Activated CD4-positive, alpha-beta T cell treated with anti-CD3 and anti-CD28 coated beads, Interleukin-2, Interleukin-6, amounts not matched to agents 100 ng/mL and 50 ng/mL, durations not matched to agents 16 hours and 8 hours (primary cell): ENCODE measurements at regions not wholly inside any gene's neighbourhood (a gene's known extent, or its start where the extent isn't known, plus 50 kb on each side); places are given as distances from the start of the nearest gene placed in this dataset.
"Not testable (repeated sequence)": the region's sequence is repeated elsewhere in the genome, so short reads cannot be mapped to it uniquely, and the experiment has no call there.

Experiments
- DNase-seq: peaks from one replicate; pipeline ENCODE4 v3.0.0-alpha.2; 2020

DNA sequence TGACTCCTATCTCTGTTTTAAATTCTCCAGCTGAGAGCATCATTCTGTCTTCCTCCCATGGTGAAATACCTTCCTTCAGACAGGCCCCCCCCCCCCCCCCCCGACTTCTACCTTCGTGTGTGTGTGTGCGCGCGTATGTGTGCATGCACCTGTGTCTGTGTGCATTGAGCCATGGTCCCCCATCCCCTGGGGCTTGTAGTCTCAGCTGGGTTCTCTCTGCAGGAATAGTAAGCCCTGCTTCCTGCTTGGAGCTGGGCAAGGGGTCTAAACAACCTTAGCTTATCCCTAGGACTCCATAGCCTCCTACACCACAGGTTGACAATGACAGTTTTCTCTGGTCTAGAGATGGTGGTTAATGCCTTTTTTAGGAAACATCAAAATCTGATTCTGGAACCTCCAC, 427.5 kb upstream of the KLHL29 start:
- no peak for DNase-seq

DNA sequence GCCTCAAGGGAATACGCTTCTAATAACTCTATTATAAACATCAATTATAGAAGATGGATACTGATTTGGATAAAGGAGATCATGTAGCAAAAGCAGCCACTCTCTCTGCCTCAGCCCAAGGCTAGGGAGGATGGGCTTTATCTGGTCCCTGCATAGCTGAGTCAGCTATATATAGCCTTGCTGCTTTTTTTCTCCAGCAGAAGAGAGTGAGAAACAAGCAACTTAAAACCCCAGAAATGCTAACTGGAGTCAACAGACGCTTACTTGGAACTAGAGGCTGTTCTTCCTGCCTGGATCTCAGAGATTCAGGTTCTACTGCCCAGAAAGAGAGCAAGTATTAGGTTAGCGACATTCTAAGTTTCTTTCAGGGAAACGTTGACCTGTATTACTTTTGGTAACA, 426.7 kb upstream of the KLHL29 start:
- DNase-seq: no peak

DNA sequence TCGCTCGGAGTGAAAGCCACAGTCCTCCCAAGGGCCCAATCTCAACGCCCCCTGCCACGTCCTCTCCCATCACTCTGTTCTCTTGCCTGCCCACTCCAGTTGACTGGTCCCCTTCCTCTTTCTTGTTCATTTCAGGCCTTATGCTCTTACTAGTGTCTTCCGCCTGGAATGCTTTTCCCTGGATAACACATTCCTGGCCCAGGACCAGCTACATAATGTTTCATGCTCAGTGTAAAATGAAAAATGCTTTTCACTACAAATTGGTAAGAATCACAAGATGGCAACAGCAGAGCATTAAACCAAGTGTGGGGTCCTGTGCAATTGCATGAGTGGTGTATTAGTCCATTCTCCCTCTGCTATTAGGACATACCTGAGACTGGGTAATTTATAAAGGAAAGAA, 417.2 kb upstream of the KLHL29 start:
- DNase-seq: no peak

DNA sequence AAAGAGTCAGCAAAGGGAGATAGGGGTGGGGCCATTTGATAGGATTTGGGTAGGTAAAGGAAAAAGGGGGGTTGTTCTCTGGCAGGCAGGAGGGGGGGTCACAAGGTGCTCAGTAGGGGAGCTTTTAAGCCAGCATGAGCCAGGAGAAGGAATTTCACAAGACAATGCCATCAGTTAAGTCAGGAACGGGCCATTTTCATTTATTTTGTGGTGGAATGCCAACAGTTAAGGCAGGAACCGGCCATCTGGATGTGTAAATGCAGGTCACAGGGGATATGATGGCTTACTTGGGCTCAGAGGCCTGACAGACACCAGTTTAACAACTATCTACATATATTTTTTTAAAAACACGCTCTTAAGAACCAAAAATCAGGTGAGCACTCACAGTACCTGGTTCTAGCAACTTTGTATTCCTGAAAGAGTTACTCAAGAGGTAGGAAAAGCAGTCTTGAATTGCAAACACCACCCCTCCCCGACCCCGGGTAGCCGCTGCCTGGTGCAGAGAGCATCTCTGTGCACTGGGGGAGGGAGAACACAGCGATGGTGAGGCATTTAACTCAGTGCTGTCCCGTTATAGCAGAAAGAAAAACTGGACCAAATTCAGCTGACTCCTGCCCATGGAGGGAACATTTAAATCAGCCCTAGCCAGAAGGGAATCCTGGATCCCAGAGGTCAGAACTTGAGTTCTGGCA, 414.5 kb upstream of the KLHL29 start:
- no peak for DNase-seq

DNA sequence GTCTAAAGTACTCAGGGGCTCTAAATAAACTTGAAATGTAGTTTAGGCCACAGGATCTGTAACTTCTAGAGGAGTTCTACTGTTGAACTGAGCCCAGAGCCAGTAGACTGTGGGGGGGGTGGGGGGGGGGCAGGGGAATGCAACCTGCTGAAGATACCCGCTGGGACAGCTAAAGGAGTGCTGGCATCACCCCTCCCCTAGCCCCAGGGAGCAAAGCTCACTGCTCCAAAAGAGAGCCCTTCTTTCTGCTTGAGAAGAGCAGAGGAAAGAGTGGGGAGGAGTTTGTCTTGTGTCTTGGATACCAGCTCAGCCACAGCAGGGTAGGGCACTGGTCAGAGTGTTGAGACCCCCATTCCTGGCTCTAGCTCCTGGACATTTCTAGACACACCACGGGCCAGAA, 414.0 kb upstream of the KLHL29 start:
- DNase-seq: no peak

DNA sequence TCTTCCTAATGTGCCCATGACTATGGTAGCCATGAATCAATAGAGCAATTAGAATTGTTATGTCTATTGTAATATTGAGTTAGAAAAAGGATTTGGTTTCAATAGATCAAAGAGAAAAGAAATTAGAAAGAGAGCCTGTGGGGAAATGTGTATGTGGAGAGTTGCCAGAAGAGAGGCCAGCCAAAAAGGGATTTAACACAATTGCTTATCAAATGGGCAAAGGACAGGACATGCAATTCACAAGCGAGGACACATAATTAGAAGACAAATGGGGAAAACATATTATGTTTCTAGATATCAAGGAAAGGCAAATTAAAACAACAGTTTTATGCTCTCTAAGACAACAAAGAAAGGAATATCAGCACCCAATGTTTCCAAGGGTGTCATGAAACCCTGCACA, 403.2 kb upstream of the KLHL29 start:
- DNase-seq: no peak

DNA sequence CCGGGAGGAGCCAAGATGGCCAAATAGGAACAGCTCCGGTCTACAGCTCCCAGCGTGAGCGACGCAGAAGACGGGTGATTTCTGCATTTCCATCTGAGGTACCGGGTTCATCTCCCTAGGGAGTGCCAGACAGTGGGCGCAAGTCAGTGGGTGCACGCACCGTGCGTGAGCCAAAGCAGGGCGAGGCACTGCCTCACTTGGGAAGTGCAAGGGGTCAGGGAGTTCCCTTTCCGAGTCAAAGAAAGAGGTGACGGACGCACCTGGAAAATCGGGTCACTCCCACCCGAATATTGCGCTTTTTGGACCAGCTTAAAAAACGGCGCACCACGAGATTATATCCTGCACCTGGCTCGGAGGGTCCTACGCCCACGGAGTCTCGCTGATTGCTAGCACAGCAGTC, 400.8 kb upstream of the KLHL29 start:
- not testable (repeated sequence) for DNase-seq

DNA sequence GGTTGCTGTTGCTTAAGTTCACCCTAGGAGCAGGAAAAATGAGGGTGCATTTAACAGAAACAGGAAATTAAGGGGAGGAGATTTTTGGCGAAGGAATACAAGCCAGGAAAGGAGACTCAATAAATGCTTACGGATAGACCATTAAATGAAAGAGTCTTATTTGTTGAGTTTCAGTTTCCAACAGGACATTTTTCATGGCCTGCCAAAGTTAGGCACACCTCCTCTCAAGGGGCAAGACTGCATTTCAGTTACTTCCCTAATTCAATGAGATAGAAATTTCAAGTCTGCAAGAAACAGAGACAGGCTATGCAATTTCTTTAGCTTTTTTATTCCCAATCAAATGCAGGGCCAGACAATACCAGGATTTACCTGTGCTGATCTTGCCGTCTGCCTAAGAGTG, 394.7 kb upstream of the KLHL29 start:
- DNase-seq: no peak

DNA sequence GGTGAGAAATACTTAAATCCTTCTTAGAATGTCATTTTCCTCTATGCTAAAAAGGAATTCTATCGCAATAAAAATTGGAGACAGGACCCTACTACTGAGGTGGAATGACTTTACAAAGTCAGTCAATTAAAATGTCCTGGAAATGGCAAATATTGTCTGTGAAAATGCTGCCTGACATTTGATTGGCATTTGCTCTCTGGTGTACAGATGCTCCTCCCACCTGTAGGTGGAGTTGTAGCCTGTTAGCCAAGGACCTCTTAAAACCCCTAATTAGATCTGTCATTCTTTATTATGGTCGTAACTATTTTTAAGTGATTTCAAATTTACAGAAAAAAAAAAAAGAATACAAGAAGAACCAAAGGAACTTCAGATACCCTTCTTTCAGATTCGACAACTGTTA, 393.1 kb upstream of the KLHL29 start:
- DNase-seq: no peak

DNA sequence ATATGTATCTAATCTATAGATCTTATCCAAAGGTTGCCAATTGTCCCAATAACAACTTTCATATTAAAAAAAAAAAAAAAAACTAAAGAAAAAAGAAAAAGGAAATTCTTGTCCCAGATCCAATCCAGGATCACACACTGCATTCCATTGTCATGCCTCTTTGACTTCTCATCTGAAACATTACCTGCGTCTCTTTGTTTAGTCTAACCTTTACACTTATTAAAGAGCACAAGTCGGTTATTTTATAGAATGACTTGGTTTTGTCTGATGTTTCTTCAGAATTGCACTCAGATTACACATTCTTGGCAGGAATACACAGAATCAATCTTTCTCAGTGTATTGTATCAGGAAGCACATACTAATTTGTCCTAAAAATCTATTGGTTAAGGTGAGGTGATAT, 392.5 kb upstream of the KLHL29 start:
- no peak for DNase-seq

DNA sequence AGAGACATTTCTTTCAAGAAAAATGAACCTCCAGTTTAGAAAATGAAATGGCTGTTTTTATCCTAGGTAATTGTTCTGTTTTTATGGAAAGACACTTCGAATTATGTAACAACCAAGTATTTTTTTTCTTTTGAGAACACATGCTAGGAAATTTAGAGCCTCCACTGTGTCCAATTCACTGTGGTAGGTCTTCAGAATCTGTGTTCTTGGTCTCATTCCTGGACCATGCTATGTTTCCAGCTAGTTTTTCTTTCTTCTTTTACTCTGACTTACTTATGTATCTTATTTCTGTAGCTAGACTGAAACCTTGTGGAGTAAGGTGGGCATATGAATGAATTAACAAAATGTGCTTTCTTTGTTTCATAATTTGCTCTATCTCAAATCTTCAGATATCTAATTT, 391.7 kb upstream of the KLHL29 start:
- no peak for DNase-seq

DNA sequence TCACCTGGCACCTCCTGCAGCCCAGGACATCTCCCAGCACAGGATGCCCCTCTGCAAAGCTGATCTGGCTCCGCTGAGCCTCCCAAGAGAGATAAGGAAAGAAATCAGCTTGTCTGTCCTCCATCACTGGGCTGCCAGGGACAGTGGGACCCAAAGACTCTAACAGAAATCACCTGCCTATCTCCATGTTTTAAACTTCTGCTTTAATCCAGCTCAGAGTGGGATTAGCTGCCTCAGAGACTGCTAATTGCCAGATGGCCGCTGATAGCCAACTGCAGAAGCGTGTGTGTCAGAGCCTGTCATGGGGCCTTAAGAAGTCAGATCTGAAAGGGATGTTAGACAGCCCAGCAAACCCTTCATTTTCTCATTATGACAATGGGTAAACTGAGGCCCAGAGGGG, 389.4 kb upstream of the KLHL29 start:
- DNase-seq: no peak

DNA sequence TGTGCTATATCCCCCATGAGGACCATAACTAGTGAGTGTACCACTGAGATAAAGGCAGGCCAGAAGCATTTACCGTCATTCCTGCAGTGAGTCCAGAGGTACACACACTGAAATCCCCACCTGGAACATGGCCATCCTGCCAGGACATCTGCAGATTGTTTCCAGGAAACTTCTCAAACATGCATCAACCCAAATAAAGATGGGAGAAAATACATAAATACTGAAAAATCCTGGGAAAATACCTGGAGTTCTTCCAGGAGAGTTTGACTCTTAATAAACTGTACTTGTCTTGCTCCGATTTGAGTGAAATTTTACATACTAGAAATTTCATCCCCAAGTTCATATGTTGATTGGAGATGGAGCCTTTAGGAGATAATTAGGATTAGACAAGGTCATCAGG, 388.1 kb upstream of the KLHL29 start:
- DNase-seq: no peak

DNA sequence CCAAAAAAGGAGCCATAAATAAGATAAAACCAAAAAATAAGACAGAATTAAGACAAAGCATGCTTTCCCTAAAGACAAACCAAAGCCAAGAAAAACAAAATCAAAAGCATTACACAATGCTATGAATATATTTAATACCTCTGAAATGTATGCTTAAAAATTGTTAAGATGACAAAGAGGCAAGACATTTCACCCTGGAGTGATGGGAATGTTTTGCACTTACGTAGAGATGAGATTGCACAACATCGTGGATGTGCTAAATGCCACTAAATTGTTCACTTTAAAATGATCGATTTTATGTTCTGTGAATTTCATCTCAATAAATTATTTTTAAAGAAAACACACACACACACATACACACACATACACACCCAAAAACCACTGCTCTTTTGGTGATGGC, 386.6 kb upstream of the KLHL29 start:
- DNase-seq: no peak

DNA sequence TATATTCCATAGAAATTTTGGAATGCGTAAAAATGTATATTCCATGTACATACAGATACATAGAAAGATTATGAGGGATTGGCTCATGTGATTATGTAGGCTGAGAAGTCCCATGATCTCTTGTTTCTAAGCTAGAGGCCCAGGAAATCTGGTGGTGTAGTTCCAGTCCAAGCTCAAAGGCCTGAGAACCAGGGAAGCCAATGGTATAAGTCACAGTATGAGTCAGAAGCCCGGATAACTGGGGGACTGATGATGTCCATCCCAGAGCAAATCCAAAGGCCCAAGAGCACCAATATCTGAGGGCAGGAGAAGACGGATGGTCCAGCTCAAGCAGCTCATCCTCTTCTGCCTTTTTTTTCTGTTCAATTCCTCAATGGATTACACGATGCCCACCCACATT, 385.0 kb upstream of the KLHL29 start:
- no peak for DNase-seq

DNA sequence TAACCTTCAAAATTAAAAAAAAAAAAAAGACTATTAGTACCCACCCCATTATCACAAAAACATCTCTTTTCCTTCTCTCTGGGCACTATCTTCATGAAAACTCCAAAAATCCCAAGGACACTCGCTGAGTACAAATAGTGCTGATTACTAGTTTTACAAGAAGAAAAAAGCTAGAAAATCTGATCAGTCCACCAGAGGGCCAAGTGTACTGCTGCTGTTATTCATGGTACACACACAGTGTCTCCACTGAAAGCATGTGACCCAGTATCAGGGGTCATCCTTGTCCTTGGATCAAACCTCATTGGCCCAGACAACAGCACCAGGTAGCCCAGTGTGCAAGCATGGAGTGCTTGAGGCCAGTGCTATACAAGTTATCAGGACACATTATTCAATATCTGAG, 382.7 kb upstream of the KLHL29 start:
- DNase-seq: no peak

DNA sequence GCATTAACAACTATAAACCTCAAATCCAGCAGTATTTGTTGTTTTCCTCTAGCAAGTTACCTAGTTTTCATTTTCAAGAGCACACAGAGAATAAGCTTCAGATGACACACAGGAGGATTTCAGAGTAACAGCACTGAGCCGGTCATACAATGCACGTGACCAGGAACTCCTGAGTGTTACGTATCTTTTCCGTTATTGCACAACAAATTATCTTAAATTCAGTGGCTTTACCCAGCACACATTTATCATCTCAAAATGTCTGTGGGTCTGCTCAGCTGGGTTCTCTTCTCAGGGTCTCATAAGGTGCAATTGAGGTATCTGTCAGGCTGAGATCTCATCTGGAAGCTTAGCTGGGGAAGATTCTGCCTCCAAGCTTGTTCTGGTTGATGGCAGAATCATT, 379.5 kb upstream of the KLHL29 start:
- no peak for DNase-seq

DNA sequence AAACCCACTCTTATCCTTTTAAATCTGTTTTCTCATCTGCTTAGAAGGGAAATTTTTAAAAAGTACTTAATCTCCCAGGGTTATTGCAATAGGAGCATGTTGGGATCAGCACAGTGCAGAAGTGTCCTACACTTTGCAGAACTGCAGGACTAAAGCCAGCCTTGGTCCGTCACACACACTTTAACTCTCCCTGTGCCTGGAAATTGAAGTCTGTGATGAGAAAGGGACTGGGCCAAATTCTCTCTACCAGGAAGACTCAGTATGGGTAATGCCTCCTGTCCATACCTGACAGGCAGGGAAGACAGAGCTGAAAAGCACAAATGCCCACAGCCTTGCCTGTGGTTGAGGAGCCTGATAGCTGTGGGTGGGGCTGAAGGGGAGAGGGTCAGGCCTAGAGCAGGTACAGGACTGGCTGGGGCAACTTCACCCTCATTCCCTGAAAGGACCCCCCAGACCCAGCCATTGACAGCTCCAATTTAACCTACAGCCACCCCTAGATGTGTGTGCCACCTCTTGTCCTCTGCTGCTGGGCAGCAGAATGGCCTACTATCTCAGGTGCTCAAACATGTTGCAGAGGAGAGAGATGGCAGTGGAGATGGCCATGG, 377.2 kb upstream of the KLHL29 start:
- no peak for DNase-seq

DNA sequence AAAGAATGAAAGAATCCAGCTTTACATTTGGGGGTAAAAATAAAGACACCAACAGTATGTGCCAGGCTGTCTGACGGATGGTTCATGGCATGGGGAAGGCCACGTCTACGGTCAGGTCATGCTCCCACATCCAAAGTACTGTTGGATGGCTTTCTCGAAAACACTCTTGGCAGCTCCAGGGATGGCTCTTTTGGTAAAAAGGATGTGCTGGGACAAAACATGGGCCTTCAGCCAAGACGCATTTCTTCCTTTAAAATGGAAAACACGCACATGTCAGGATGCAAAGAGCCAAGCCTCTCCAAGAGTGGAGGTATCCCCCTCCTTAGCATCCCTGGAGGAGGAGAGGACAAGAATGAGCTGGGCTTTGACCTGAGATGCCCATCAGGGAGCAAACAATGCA, 376.5 kb upstream of the KLHL29 start:
- DNase-seq: no peak

DNA sequence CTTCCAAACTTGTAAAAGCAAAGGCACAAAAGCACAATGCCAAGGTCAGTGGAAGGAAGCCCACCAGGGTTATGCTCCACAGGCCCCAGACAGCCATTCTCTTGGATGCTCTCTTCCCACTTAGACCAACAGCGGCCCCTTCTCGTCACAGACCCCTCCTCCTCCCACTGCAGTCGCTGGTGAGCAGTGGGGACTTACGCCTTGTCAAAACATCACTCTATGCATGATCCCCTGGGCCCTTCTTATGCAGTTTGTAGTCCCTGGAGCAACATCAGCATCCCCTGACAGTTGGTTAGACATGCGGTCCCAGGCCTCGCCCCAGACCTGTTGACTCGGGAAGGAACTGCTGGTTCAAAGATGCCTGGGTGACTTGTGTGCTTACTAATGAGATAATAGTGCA, 376.0 kb upstream of the KLHL29 start:
- DNase-seq: no peak

DNA sequence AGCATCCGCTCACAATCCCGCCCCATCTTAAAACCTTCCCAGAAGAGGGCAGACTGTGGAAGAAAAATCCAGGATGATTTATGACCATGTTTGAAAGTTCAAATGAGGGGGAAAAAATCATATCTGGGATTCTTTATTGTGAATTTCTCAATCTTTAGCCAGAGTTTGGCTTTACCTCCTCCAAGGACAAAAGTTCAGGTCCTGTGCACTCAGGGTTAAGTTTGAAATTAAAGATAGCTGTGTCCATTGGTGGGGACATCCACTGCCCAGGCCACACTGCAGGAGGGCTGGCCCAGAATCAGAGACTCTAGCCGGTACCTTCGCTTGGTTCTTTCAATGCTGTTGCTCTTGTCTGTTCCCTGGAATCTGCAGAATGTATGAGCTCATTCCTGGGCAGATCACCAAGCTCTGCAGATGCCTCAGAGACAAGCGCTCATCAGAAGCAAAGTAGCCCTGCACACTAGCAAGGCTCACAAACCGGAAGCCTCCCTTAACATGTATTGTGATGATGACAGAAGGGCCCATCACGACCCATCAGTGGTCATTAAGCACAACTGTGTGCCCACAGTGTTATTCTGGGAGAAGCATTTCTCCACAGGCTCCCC, 375.3 kb upstream of the KLHL29 start:
- DNase-seq: no peak

DNA sequence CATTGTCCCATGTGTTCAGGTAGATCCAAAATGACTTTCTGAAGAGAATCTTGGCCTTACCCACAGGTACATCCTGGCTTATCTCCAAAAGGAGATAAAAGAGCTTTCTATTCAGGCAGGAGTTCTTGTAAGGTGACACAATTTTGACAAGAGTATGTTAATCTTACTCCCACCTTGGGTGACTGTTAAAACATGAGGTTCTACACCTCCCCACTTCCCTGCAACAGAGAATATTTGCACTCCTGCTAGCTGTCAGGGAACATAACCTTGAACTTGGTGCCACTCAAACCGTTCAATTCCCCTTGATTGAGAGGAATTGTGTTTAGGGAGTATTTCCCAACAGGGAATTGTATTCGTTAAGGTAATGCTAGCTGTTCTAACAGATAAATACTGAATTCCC, 372.5 kb upstream of the KLHL29 start:
- no peak for DNase-seq

DNA sequence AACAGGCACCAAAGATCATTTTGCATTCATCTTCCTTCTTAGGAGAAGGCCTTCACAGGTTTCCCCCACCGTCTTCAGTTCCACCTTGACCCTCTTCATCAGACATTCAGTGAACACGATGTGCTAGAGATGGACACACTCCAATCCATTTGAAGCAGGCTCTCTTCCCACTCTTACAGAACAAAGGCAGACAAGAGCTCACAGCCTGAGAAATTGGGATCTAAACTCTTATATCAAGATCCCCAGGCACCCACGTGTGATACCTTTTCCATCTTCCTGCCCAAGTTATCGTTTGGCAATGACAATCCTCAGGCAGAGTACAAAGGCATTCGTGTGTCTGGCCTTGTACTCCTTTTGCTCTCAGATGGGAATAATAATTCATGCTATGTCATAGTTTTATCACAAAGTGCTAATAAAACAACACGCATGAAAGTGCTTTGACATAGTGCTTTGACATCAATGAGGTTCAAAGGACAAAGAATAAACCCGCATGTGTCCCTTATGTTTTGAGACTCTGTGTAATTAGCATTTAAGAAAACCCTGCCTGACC, 369.3 kb upstream of the KLHL29 start:
- DNase-seq: no peak

DNA sequence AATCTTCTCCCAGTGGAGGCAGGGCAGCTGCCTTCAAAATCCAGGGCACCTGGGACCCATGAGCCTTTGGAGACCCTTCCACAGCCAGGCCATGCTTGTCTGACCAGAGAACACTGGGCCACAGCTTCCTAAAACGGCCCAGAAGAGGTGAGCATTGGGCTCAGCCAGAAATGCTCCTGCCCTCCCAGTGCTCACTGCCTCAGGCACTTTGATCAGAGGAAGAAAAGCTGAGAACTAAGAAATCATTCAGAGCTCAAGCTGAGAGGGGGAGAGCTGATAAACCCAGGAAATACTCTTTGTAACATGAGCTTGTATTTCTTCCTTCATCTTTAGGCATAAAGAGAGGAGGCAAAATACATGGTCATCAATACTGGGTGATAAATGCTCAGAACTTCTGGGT, 365.5 kb upstream of the KLHL29 start:
- no peak for DNase-seq

DNA sequence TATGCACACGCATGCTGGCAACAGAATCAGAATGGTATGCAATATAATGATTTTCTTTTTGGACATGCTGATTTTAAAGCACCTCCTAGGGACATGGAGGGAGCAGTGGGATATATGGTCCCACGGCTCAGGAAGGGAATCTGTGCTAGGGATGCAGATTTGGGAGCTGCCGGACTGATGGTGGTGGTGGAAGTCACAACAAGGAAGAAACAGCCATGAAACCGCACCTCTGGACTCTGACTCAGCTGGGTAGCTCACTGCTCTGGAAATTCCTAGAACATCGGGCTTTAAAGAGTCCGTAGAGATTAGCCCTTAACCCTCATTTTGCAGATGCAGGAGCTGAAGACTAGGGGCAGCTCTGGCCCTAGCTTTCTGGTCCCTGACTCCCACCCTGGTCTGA, 364.3 kb upstream of the KLHL29 start:
- no peak for DNase-seq
